ENCODE measurements at regions not wholly inside any gene's neighbourhood (a gene's known extent, or its start where the extent isn't known, plus 50 kb on each side); places are given as distances from the start of the nearest gene placed in this dataset.
A peak's percentile ranks its signal among the peaks of the same experiment; 100 is the strongest.

DNA sequence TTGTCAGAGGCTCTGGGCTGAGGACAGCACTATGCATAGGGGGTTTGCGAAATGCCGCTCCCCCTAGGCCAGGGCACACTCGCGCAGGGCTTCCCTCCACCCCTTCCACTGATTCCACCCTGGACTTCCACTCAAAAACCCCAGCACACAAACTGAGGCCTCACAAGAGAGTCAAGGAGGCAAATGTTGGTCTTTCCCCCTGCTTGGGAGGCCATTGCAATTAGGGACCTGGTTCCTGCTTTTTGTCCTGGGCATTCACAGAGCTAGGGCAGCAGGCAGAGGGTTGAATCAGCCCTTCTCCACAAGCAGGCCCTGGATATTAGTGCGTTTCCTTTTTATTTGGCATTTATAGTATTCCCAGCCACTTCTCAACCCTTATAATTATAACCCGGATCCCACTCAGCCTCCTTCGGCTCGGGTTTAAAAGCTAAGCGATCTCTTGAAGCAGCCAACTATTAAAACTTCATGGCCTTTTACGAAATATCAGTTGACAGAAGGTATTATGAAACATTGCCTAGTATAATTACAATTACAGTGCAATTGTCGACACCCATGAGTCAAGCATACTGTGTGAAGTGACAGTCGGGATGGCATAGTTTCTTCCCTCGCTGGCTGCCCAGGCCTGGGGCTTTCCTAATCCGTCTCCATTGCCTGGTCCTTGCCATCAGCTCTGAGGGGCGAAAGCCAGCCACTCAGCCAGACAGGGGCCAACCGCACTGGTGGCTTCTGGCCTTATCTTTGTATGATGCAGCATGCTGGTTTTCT lies 285.5 kb upstream of the MAP3K1 start:
- TF ChIP-seq CTCF (IDR thresholded peaks at IDR 0.05; ENCODE audit: insufficient read depth, low read length) (no peak), POLR2AphosphoS5 (IDR thresholded peaks at IDR 0.05; ENCODE audit: low read depth) (no peak), GABPA (IDR thresholded peaks at IDR 0.05; ENCODE audit: low read depth) (no peak), SPI1 (IDR thresholded peaks at IDR 0.05; ENCODE audit: borderline replicate concordance, low read depth) (no peak)
- TF ChIP-seq, protein P1, sequence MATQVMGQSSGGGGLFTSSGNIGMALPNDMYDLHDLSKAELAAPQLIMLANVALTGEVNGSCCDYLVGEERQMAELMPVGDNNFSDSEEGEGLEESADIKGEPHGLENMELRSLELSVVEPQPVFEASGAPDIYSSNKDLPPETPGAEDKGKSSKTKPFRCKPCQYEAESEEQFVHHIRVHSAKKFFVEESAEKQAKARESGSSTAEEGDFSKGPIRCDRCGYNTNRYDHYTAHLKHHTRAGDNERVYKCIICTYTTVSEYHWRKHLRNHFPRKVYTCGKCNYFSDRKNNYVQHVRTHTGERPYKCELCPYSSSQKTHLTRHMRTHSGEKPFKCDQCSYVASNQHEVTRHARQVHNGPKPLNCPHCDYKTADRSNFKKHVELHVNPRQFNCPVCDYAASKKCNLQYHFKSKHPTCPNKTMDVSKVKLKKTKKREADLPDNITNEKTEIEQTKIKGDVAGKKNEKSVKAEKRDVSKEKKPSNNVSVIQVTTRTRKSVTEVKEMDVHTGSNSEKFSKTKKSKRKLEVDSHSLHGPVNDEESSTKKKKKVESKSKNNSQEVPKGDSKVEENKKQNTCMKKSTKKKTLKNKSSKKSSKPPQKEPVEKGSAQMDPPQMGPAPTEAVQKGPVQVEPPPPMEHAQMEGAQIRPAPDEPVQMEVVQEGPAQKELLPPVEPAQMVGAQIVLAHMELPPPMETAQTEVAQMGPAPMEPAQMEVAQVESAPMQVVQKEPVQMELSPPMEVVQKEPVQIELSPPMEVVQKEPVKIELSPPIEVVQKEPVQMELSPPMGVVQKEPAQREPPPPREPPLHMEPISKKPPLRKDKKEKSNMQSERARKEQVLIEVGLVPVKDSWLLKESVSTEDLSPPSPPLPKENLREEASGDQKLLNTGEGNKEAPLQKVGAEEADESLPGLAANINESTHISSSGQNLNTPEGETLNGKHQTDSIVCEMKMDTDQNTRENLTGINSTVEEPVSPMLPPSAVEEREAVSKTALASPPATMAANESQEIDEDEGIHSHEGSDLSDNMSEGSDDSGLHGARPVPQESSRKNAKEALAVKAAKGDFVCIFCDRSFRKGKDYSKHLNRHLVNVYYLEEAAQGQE (IDR thresholded peaks at IDR 0.05; ENCODE audit: insufficient replicate concordance, low read depth): no peak
- Histone ChIP-seq H3K27ac (replicated peaks) (peak overlapping the region; percentile 10; the same call in 1 of the 2 replicates), H3K4me3 (replicated peaks; ENCODE audit: insufficient read depth, low read length) (no peak overlapping the region), H3K27me3 (ENCODE audit: insufficient read depth, poor library complexity, severe bottlenecking) (no peaks in the 10 kb centered on the region)
- peak; percentile 3 to 23 for DNase-seq (ENCODE audit: low read depth in 1 of 2, low spot score in 1 of 2)

GRCh38 chr5:56527174-56527573 lies 288.2 kb upstream of the MAP3K1 start:
- H3K27ac ChIP-seq (replicated peaks): no peak overlapping the region
- no peak for DNase-seq (ENCODE audit: low read depth in 1 of 2, low spot score in 1 of 2)
- H3K27me3 ChIP-seq (ENCODE audit: insufficient read depth, poor library complexity, severe bottlenecking): no peaks in the 10 kb centered on the region
- H3K4me3 ChIP-seq (replicated peaks; ENCODE audit: insufficient read depth, low read length): no peak overlapping the region
- TF ChIP-seq GABPA (IDR thresholded peaks at IDR 0.05; ENCODE audit: low read depth): no peak
- TF ChIP-seq CTCF (IDR thresholded peaks at IDR 0.05; ENCODE audit: insufficient read depth, low read length): no peak
- TF ChIP-seq SPI1 (IDR thresholded peaks at IDR 0.05; ENCODE audit: borderline replicate concordance, low read depth): no peak
- TF ChIP-seq, protein P1 (IDR thresholded peaks at IDR 0.05; ENCODE audit: insufficient replicate concordance, low read depth): no peak
- no peak for TF ChIP-seq POLR2AphosphoS5 (IDR thresholded peaks at IDR 0.05; ENCODE audit: low read depth)

GRCh38 chr5:56525113-56525512 lies 290.2 kb upstream of the MAP3K1 start:
- TF ChIP-seq GABPA (IDR thresholded peaks at IDR 0.05; ENCODE audit: low read depth): no peak
- TF ChIP-seq CTCF (IDR thresholded peaks at IDR 0.05; ENCODE audit: insufficient read depth, low read length): no peak
- no peak for TF ChIP-seq POLR2AphosphoS5 (IDR thresholded peaks at IDR 0.05; ENCODE audit: low read depth)
- TF ChIP-seq, protein P1 (IDR thresholded peaks at IDR 0.05; ENCODE audit: insufficient replicate concordance, low read depth): no peak
- no peak for TF ChIP-seq SPI1 (IDR thresholded peaks at IDR 0.05; ENCODE audit: borderline replicate concordance, low read depth)
- Histone ChIP-seq H3K27ac (replicated peaks) (no peak overlapping the region), H3K27me3 (ENCODE audit: insufficient read depth, poor library complexity, severe bottlenecking) (no peaks in the 10 kb centered on the region), H3K4me3 (replicated peaks; ENCODE audit: insufficient read depth, low read length) (no peak overlapping the region)
- DNase-seq (ENCODE audit: low read depth in 1 of 2, low spot score in 1 of 2): no peak

All from HL-60 (cell line).